Neural crest cell (in vitro differentiated cells): ENCODE measurements at regions not wholly inside any gene's neighbourhood (a gene's known extent, or its start where the extent isn't known, plus 50 kb on each side); places are given as distances from the start of the nearest gene placed in this dataset.
A peak's percentile ranks its signal among the peaks of the same experiment; 100 is the strongest.

Experiments used
- DNase-seq: peaks from one replicate; pipeline ENCODE4 v3.0.0; 2021; ENCODE audit warnings: low read depth, mixed read lengths, low spot score
- H3K27ac Mint-ChIP-seq: one replicate; pipeline ENCODE4 v1.8.0; 2021; ENCODE audit warnings: mild to moderate bottlenecking, mixed read lengths; ENCODE audit not compliant: unreplicated experiment
- H3K27me3 Mint-ChIP-seq: 2 replicates; pipeline ENCODE4 v1.8.0; 2021; ENCODE audit warnings: low read depth, mild to moderate bottlenecking, mixed read lengths
- H3K36me3 Mint-ChIP-seq: 2 replicates; pipeline ENCODE4 v1.8.0; 2021; ENCODE audit warnings: low read depth, mild to moderate bottlenecking, mixed read lengths
- H3K4me1 Mint-ChIP-seq: 2 replicates; pipeline ENCODE4 v1.8.0; 2021; ENCODE audit warnings: mixed read lengths
- H3K4me3 Mint-ChIP-seq: one replicate; pipeline ENCODE4 v1.8.0; 2021; ENCODE audit warnings: mild to moderate bottlenecking, mixed read lengths
- H3K9me3 Mint-ChIP-seq: 2 replicates; pipeline ENCODE4 v1.8.0; 2021; ENCODE audit warnings: mixed read lengths
- CTCF ChIP-seq: fragments of 200-600 bp; sonication (generic); conservative IDR thresholded peaks from 2 replicates; pipeline ENCODE4 v1.5.0; 2021; ENCODE audit warnings: antibody characterized with exemption, mild to moderate bottlenecking

- Mint-ChIP-seq H3K27me3 (no peaks in the 10 kb centered on the region), H3K9me3 (peaks cover 9% of the 10 kb centered on the region), H3K4me1 (peaks cover 4% of the 10 kb centered on the region), H3K4me3 (no peak overlapping the region), H3K36me3 (no peaks in the 10 kb centered on the region), H3K27ac (no peak overlapping the region)
- no peak for TF ChIP-seq CTCF
- no peak for DNase-seq
Measured at GRCh38 chr21:19508442-19508841, 1104.9 kb upstream of the TMPRSS15 start.

DNA sequence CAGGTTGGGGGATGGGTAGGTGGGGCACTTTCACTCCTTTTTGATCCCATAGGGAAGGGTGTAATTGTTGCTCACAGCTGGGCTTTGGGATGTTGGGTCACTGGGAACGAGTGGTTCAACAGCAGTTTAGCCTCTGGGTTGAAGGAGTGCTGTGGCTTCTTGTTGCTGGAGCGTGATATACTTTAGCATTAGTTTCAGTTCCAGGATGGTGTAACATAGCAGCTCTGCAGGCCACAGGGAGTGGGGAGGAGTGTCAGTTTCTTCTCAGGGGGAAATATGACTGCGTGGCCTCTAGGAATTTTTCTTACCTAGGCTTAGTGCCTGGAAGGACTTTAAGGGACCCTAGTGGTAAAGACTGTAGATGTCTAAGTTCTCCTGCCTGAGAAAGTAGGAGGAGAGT, 1105.3 kb upstream of the TMPRSS15 start:
- TF ChIP-seq CTCF = no peak
- no peak for DNase-seq
- Mint-ChIP-seq H3K4me3 (no peak overlapping the region), H3K27ac (no peak overlapping the region), H3K4me1 (peaks cover 4% of the 10 kb centered on the region), H3K36me3 (no peaks in the 10 kb centered on the region), H3K27me3 (no peaks in the 10 kb centered on the region), H3K9me3 (peaks cover 9% of the 10 kb centered on the region)

- Mint-ChIP-seq H3K36me3 (peaks cover 4% of the 10 kb centered on the region), H3K4me1 (peaks cover 4% of the 10 kb centered on the region), H3K9me3 (peaks cover 11% of the 10 kb centered on the region), H3K27ac (no peak overlapping the region), H3K4me3 (no peak overlapping the region), H3K27me3 (no peaks in the 10 kb centered on the region)
- TF ChIP-seq CTCF = no peak
- no peak for DNase-seq
Measured at GRCh38 chr21:19510057-19510456, 1106.5 kb upstream of the TMPRSS15 start.

DNA sequence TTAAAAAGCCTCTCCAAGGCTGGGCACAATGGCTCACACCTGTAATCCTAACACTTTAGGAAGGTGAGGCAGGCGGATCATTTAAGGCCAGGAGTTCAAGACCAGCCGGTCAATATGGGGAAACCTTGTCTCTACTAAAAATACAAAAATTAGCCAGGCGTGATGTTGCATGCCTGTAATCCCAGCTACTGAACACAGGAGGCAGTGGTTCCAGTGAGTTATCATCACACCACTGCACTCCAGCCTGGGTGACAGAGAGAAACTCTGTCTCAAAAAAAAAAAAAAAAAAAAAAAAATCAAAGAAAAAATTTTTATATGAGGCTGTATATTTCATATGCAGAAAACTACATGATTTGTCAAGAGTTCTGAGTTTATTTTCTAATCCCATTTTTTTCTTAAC, 1107.1 kb upstream of the TMPRSS15 start:
- Mint-ChIP-seq H3K9me3 (peaks cover 11% of the 10 kb centered on the region), H3K4me3 (no peak overlapping the region), H3K27ac (no peak overlapping the region), H3K4me1 (peaks cover 4% of the 10 kb centered on the region), H3K27me3 (no peaks in the 10 kb centered on the region), H3K36me3 (peaks cover 4% of the 10 kb centered on the region)
- no peak for DNase-seq
- peak; percentile 37 for TF ChIP-seq CTCF

DNA sequence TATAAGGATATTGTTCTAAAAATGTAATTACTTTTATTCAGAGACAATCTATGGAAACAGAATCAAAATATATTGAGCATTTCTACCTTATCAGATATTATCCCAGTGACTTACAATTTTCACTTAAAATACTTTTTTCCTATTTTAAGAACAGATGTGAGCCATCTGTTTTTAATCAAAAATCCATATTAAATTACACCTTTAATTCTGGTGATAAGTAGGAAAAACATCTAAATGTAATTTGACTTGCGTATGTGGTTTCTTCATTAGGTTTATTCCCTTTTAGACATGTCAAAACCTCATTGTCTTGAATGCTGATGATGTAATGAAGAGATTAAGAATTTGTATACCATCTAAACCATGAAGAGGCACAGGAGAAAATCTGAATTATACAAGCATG, 1118.8 kb upstream of the TMPRSS15 start:
- no peaks in the 10 kb centered on the region for H3K27me3 Mint-ChIP-seq
- TF ChIP-seq CTCF = no peak
- H3K36me3 Mint-ChIP-seq = no peaks in the 10 kb centered on the region
- no peak overlapping the region for H3K27ac Mint-ChIP-seq
- DNase-seq = no peak
- H3K9me3 Mint-ChIP-seq = peaks cover 3% of the 10 kb centered on the region
- peaks cover 13% of the 10 kb centered on the region for H3K4me1 Mint-ChIP-seq
- no peak overlapping the region for H3K4me3 Mint-ChIP-seq

GRCh38 chr21:19523061-19523460, 1119.5 kb upstream of the TMPRSS15 start:
- H3K9me3 Mint-ChIP-seq = peaks cover 3% of the 10 kb centered on the region
- H3K4me3 Mint-ChIP-seq = no peak overlapping the region
- H3K36me3 Mint-ChIP-seq = no peaks in the 10 kb centered on the region
- no peak for DNase-seq
- H3K27me3 Mint-ChIP-seq = no peaks in the 10 kb centered on the region
- H3K27ac Mint-ChIP-seq = no peak overlapping the region
- no peak for TF ChIP-seq CTCF
- peaks cover 13% of the 10 kb centered on the region for H3K4me1 Mint-ChIP-seq
